ENCODE measurements at regions not wholly inside any gene's neighbourhood (a gene's known extent, or its start where the extent isn't known, plus 50 kb on each side); places are given as distances from the start of the nearest gene placed in this dataset.
"Not testable (repeated sequence)": the region's sequence is repeated elsewhere in the genome, so short reads cannot be mapped to it uniquely, and the experiment has no call there.

- DNase-seq (ENCODE audit: low spot score) = no peak
Observed at GRCh38 chr4:54581807-54582206, 76.0 kb upstream of the KIT start.

GRCh38 chr4:54585321-54586000, 72.3 kb upstream of the KIT start:
- DNase-seq (ENCODE audit: low spot score) = no peak

- no peak for DNase-seq (ENCODE audit: low spot score)
Observed at GRCh38 chr4:54586320-54586955, 71.3 kb upstream of the KIT start.

- no peak for DNase-seq (ENCODE audit: low spot score)
Observed at GRCh38 chr4:54587107-54587891, 70.5 kb upstream of the KIT start.

GRCh38 chr4:54588404-54588803, 69.4 kb upstream of the KIT start:
- DNase-seq (ENCODE audit: low spot score) = no peak

GRCh38 chr4:54589586-54589985, 68.2 kb upstream of the KIT start:
- no peak for DNase-seq (ENCODE audit: low spot score)

- DNase-seq (ENCODE audit: low spot score) = no peak
Observed at GRCh38 chr4:54593795-54594322, 63.9 kb upstream of the KIT start.

- DNase-seq (ENCODE audit: low spot score) = no peak
Observed at GRCh38 chr4:54596201-54596600, 61.6 kb upstream of the KIT start.

GRCh38 chr4:54597678-54598077, 60.1 kb upstream of the KIT start:
- not testable (repeated sequence) for DNase-seq (ENCODE audit: low spot score)

GRCh38 chr4:54602175-54602574, 55.6 kb upstream of the KIT start:
- DNase-seq (ENCODE audit: low spot score) = not testable (repeated sequence)

- DNase-seq (ENCODE audit: low spot score) = no peak
Observed at GRCh38 chr4:54607067-54607466, 50.7 kb upstream of the KIT start.

- DNase-seq (ENCODE audit: low spot score) = no peak
Observed at GRCh38 chr4:54607521-54607920, 50.2 kb upstream of the KIT start.
